Prostate gland (tissue), 2 donors: ENCODE measurements at regions not wholly inside any gene's neighbourhood (a gene's known extent, or its start where the extent isn't known, plus 50 kb on each side); places are given as distances from the start of the nearest gene placed in this dataset.

Experiments used
- DNase-seq: peaks from one replicate; pipeline ENCODE4 v3.0.0-alpha.2; 2019; ENCODE audit warnings: low spot score
- H3K27ac ChIP-seq, 2 donors: fragments of 200-600 bp; sonication (generic); 2 replicates each; pipeline ENCODE4 v1.5.1; 2017 to 2019
- H3K27me3 ChIP-seq: fragments of 200-600 bp; sonication (generic); replicated peaks from 2 replicates; pipeline ENCODE4 v1.5.1; 2019; ENCODE audit not compliant: insufficient read depth
- H3K36me3 ChIP-seq, 2 donors: fragments of 200-600 bp; sonication (generic); 1 replicate in 1 of 2; 2 replicates in 1 of 2; pipeline versions ENCODE4 v1.5.1 to v1.8.1; 2017 to 2019
- H3K4me1 ChIP-seq: fragments of 200-600 bp; sonication (generic); replicated peaks from 2 replicates; pipeline ENCODE4 v1.5.1; 2019
- H3K4me3 ChIP-seq, 2 donors: fragments of 200-600 bp; sonication (generic); 2 replicates each; pipeline ENCODE4 v1.5.1; 2017 to 2019
- H3K9me3 ChIP-seq: fragments of 200-600 bp; sonication (generic); 2 replicates; pipeline ENCODE4 v1.5.1; 2017
- POLR2A ChIP-seq: fragments of 450-650 bp; IDR thresholded peaks from one replicate; pipeline ENCODE4 v1.6.1; 2016; ENCODE audit warnings: antibody characterized with exemption, mild to moderate bottlenecking
- POLR2AphosphoS5 ChIP-seq: sonication (generic); formaldehyde crosslinking; IDR thresholded peaks from one replicate; pipeline ENCODE4 v1.6.1; 2017; ENCODE audit warnings: antibody characterized with exemption
- WGBS: methylation state at CpG from one replicate; pipeline ENCODE4 v1.1.5; 2018; 5-methylcytosine and 5-hydroxymethylcytosine counted together
- intact Hi-C: fragments of 100-400 bp; cut with DNase I; formaldehyde crosslinking; loops from one replicate; pipeline ENCODE4 v1.14.2; 2022
- TF ChIP-seq, protein P1 (sequence below), 4 experiments: fragments of 200-600 bp in 2 of 4; fragments of 450-650 bp in 2 of 4; sonication (generic) in 2 of 4; IDR thresholded peaks; 1 replicate in 3 of 4; 2 replicates in 1 of 4; pipeline ENCODE4 v1.5.1; 2016 to 2019; ENCODE audit warnings: antibody characterized with exemption in 4 of 4, mild to moderate bottlenecking in 2 of 4, moderate library complexity in 2 of 4

DNA sequence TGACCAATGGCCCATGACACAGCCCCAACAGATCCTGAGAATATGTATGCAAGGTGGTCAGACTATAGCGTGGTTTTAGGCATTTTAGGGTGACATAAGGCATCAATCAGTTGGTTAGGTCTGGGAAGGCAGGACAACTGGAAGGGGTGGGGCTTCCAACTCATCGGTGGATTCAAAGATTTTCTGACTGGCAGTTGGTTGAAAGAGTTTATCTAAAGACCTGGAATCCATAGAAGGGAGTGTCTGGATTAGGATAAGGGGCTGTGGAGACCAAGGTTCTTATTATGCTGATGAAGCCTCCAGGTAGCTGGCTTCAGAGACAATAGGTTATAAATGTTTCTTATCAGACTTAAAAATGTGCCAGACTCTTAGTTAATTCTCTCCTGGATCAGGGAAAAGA is 60.3 kb upstream of the CFAP46 start:
- Histone ChIP-seq H3K4me1 (no peaks in the 10 kb centered on the region), H3K27ac (no peak overlapping the region), H3K27me3 (no peaks in the 10 kb centered on the region), H3K9me3 (no peaks in the 10 kb centered on the region), H3K4me3 (no peak overlapping the region), H3K36me3 (no peaks in the 10 kb centered on the region)
- TF ChIP-seq POLR2A (no peak), POLR2AphosphoS5 (no peak)
- TF ChIP-seq, protein P1, sequence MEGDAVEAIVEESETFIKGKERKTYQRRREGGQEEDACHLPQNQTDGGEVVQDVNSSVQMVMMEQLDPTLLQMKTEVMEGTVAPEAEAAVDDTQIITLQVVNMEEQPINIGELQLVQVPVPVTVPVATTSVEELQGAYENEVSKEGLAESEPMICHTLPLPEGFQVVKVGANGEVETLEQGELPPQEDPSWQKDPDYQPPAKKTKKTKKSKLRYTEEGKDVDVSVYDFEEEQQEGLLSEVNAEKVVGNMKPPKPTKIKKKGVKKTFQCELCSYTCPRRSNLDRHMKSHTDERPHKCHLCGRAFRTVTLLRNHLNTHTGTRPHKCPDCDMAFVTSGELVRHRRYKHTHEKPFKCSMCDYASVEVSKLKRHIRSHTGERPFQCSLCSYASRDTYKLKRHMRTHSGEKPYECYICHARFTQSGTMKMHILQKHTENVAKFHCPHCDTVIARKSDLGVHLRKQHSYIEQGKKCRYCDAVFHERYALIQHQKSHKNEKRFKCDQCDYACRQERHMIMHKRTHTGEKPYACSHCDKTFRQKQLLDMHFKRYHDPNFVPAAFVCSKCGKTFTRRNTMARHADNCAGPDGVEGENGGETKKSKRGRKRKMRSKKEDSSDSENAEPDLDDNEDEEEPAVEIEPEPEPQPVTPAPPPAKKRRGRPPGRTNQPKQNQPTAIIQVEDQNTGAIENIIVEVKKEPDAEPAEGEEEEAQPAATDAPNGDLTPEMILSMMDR (IDR thresholded peaks at IDR 0.05), result no peak
- WGBS, result 54% methylated on average over 2 of the region's 2 CpGs
- intact Hi-C loops, result no loop called here
- DNase-seq, result no peak

GRCh38 chr10:133001114-133001513 is 58.7 kb upstream of the CFAP46 start:
- WGBS, result 96% methylated on average over 9 of the region's 12 CpGs
- intact Hi-C loops, result no loop called here
- no peak for TF ChIP-seq POLR2AphosphoS5
- TF ChIP-seq, protein P1 (IDR thresholded peaks at IDR 0.05), result no peak
- no peak for TF ChIP-seq POLR2A
- Histone ChIP-seq H3K4me3 (no peak overlapping the region), H3K27ac (no peak overlapping the region), H3K9me3 (no peaks in the 10 kb centered on the region), H3K27me3 (no peaks in the 10 kb centered on the region), H3K4me1 (no peaks in the 10 kb centered on the region), H3K36me3 (no peaks in the 10 kb centered on the region)
- DNase-seq, result no peak

DNA sequence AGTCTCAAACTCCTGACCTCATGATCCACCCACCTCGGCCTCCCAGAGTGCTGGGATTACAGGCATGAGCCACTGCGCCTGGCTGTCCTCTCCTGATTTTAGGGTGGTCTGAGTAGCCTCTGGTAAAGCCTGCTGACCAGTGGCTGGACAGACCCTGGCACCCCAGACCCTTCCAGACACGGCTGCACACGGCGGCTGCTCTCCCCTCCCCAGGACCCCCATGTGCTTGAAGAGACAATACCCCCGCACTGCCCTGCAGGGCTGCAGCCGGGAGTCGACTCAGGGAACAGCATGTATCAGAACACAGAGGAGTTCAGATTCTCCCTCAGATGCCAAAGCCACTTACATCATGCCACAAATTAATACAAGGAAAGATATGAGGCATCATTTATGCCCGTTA is 58.3 kb upstream of the CFAP46 start:
- no peaks in the 10 kb centered on the region for H3K4me1 ChIP-seq
- WGBS, result 88% methylated on average over 9 of the region's 9 CpGs
- H3K27me3 ChIP-seq, result no peaks in the 10 kb centered on the region
- no peaks in the 10 kb centered on the region for H3K36me3 ChIP-seq
- intact Hi-C loops, result no loop called here
- TF ChIP-seq POLR2A (no peak), POLR2AphosphoS5 (no peak)
- TF ChIP-seq, protein P1 (IDR thresholded peaks at IDR 0.05), result no peak
- no peak for DNase-seq
- H3K9me3 ChIP-seq, result no peaks in the 10 kb centered on the region
- H3K27ac ChIP-seq, result no peak overlapping the region
- no peak overlapping the region for H3K4me3 ChIP-seq

DNA sequence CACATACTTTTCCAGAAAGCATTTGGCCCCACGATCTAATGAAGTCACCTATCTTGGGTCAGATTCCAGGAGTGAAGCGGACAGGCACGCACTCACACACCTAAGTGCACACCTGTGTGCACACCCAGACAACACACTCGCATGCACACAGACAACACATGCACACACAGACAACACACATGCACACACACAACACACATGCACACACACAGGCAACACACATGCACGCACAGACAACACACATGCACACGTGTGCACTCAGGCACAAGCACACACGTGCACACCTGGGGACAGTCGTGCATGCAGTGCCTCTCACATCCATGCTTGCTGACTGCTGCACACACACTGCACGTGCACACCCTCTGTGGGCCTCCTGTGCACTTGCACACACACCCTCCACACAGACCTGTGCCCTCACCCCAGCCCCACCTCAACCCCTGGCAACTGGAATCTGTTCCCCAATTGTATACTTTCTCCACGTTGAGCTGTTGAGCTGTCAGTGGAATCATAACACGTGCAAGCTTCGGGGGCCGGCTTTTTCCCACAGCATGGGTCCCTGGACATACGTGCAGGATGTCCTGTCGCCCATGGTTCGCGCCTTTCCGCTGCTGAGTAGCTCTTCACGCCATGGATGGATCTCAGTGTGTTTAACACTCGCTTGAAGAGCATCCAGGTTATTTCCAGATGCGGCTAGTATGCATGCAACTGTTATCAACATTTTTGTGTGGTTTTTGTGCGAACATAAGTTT is 55.3 kb upstream of the CFAP46 start:
- TF ChIP-seq, protein P1 (IDR thresholded peaks at IDR 0.05), result no peak
- no peak for TF ChIP-seq POLR2A
- no peak for TF ChIP-seq POLR2AphosphoS5
- no peaks in the 10 kb centered on the region for H3K36me3 ChIP-seq
- H3K4me3 ChIP-seq, result no peak overlapping the region
- intact Hi-C loops, result no loop called here
- H3K27me3 ChIP-seq, result peaks cover 3% of the 10 kb centered on the region
- no peaks in the 10 kb centered on the region for H3K9me3 ChIP-seq
- no peak overlapping the region for H3K27ac ChIP-seq
- DNase-seq, result no peak
- no peaks in the 10 kb centered on the region for H3K4me1 ChIP-seq
- 82% methylated on average over 22 of the region's 22 CpGs for WGBS

- peaks cover 3% of the 10 kb centered on the region for H3K27me3 ChIP-seq
- no peaks in the 10 kb centered on the region for H3K36me3 ChIP-seq
- H3K27ac ChIP-seq, result no peak overlapping the region
- DNase-seq, result no peak
- 70% methylated on average over 27 of the region's 27 CpGs for WGBS
- intact Hi-C loops, result no loop called here
- TF ChIP-seq, protein P1 (IDR thresholded peaks at IDR 0.05), result no peak
- TF ChIP-seq POLR2AphosphoS5, result no peak
- TF ChIP-seq POLR2A, result no peak
- H3K4me3 ChIP-seq, result no peak overlapping the region
- no peaks in the 10 kb centered on the region for H3K4me1 ChIP-seq
- H3K9me3 ChIP-seq, result no peaks in the 10 kb centered on the region
Measured at GRCh38 chr10:132996603-132997343, 54.4 kb upstream of the CFAP46 start.
